Adipose tissue (tissue), 3 donors: ENCODE measurements at regions not wholly inside any gene's neighbourhood (a gene's known extent, or its start where the extent isn't known, plus 50 kb on each side); places are given as distances from the start of the nearest gene placed in this dataset.

Experiments used
- H3K27ac ChIP-seq: one replicate; pipeline ENCODE4 v1.5.1; 2013; ENCODE audit warnings: low read depth, low read length
- WGBS, 3 donors: extraction: QIAGEN DNeasy Blood & Tissue Kit; methylation state at CpG; one replicate each; pipeline ENCODE4 v1.1.7; 2013; 5-methylcytosine and 5-hydroxymethylcytosine counted together
- donor health status: healthy with polysubstance abuse.
- donor health status: Bipolar disorder and iron deficiency.
- donor health status: healthy.

- WGBS, 3 donors: 84 to 91% (median 90%) methylated on average over 5 of the region's 5 CpGs
- H3K27ac ChIP-seq: no peak overlapping the region
Observed at GRCh38 chr1:201666102-201666501, 127.2 kb downstream of the NAV1 start.

GRCh38 chr1:201666645-201667044 lies 127.7 kb downstream of the NAV1 start:
- no peak overlapping the region for H3K27ac ChIP-seq
- WGBS, 3 donors: 93 to 96% (median 94%) methylated on average over 5 of the region's 5 CpGs

- H3K27ac ChIP-seq: no peak overlapping the region
- 89 to 95% (median 94%) methylated on average over 5 of the region's 5 CpGs for WGBS, 3 donors
Observed at GRCh38 chr1:201667479-201667878, 128.6 kb downstream of the NAV1 start.

- no peak overlapping the region for H3K27ac ChIP-seq
- 93 to 98% (median 93%) methylated on average over 1 of the region's 1 CpG for WGBS, 3 donors
Observed at GRCh38 chr1:201670517-201670916, 131.6 kb downstream of the NAV1 start.

- 70 to 87% (median 76%) methylated on average over 8 of the region's 8 CpGs for WGBS, 3 donors
- H3K27ac ChIP-seq: no peak overlapping the region
Observed at GRCh38 chr1:201672685-201673084, 133.8 kb downstream of the NAV1 start.

- WGBS, 3 donors: 52 to 80% (median 64%) methylated on average over 9 of the region's 9 CpGs
- no peak overlapping the region for H3K27ac ChIP-seq
Observed at GRCh38 chr1:201673093-201673492, 134.2 kb downstream of the NAV1 start.

GRCh38 chr1:201673915-201674314 lies 135.0 kb downstream of the NAV1 start:
- no peak overlapping the region for H3K27ac ChIP-seq
- 81 to 87% (median 85%) methylated on average over 5 of the region's 5 CpGs for WGBS, 3 donors

- WGBS, 3 donors: 26 to 61% (median 38%) methylated on average over 5 of the region's 5 CpGs
- H3K27ac ChIP-seq: no peak overlapping the region
Observed at GRCh38 chr1:201675143-201675542, 136.2 kb downstream of the NAV1 start.

- H3K27ac ChIP-seq: no peak overlapping the region
- 8 to 9% (median 8%) methylated on average over 4 of the region's 4 CpGs for WGBS, 3 donors
Observed at GRCh38 chr1:201676197-201676596, 137.3 kb downstream of the NAV1 start.

- H3K27ac ChIP-seq: no peak overlapping the region
Observed at GRCh38 chr1:201676641-201677040, 137.7 kb downstream of the NAV1 start.

GRCh38 chr1:201678264-201679101 lies 139.6 kb downstream of the NAV1 start:
- no peak overlapping the region for H3K27ac ChIP-seq
- WGBS, 3 donors: 51 to 68% (median 57%) methylated on average over 9 of the region's 9 CpGs

More at GRCh38 chr1:201676641-201677040, 137.7 kb downstream of the NAV1 start:
- WGBS, 3 donors: 81 to 91% (median 81%) methylated on average over 4 of the region's 4 CpGs

- 56 to 78% (median 60%) methylated on average over 8 of the region's 8 CpGs for WGBS, 3 donors
Observed at GRCh38 chr1:201681375-201681774, 142.4 kb downstream of the NAV1 start.

GRCh38 chr1:201682964-201683363 lies 144.0 kb downstream of the NAV1 start:
- no peak overlapping the region for H3K27ac ChIP-seq
- 80 to 94% (median 82%) methylated on average over 4 of the region's 4 CpGs for WGBS, 3 donors

More at GRCh38 chr1:201681375-201681774, 142.4 kb downstream of the NAV1 start:
- no peak overlapping the region for H3K27ac ChIP-seq

- 92 to 96% (median 93%) methylated on average over 6 of the region's 6 CpGs for WGBS, 3 donors
- no peak overlapping the region for H3K27ac ChIP-seq
Observed at GRCh38 chr1:201683397-201683796, 144.5 kb downstream of the NAV1 start.

GRCh38 chr1:201685485-201685884 lies 143.5 kb upstream of the IPO9 start:
- 72 to 77% (median 75%) methylated on average over 6 of the region's 6 CpGs for WGBS, 3 donors
- H3K27ac ChIP-seq: no peak overlapping the region

GRCh38 chr1:201686714-201687455 lies 142.1 kb upstream of the IPO9 start:
- 34 to 63% (median 52%) methylated on average over 5 of the region's 5 CpGs for WGBS, 3 donors
- H3K27ac ChIP-seq: no peak overlapping the region

GRCh38 chr1:201688514-201688913 lies 140.4 kb upstream of the IPO9 start:
- 92 to 96% (median 96%) methylated on average over 9 of the region's 9 CpGs for WGBS, 3 donors

GRCh38 chr1:201689647-201690046 lies 139.3 kb upstream of the IPO9 start:
- no peak overlapping the region for H3K27ac ChIP-seq
- 90 to 97% (median 92%) methylated on average over 8 of the region's 8 CpGs for WGBS, 3 donors

More at GRCh38 chr1:201688514-201688913, 140.4 kb upstream of the IPO9 start:
- H3K27ac ChIP-seq: no peak overlapping the region

- no peak overlapping the region for H3K27ac ChIP-seq
- 71 to 98% (median 71%) methylated on average over 10 of the region's 10 CpGs for WGBS, 3 donors
Observed at GRCh38 chr1:201690528-201690927, 138.4 kb upstream of the IPO9 start.
